Liver (tissue), 8 donors: ENCODE measurements at regions not wholly inside any gene's neighbourhood (a gene's known extent, or its start where the extent isn't known, plus 50 kb on each side); places are given as distances from the start of the nearest gene placed in this dataset.

Source experiments
- DNase-seq: peaks from one replicate; pipeline ENCODE4 v3.0.0-alpha.2; 2017; ENCODE audit warnings: low spot score
- H3K27ac ChIP-seq, 2 donors: one replicate each; pipeline ENCODE4 v1.7.0; 2013; ENCODE audit warnings: inconsistent platforms in 2 of 2, low read length in 2 of 2, control low read depth in 1 of 2, low read depth in 1 of 2, mild to moderate bottlenecking in 1 of 2
- H3K27me3 ChIP-seq, 4 donors: one replicate each; pipeline versions ENCODE4 v1.6.1 to v1.7.0; 2013; ENCODE audit warnings: low read length in 3 of 4, inconsistent platforms in 1 of 4, mild to moderate bottlenecking in 1 of 4, moderate library complexity in 1 of 4; ENCODE audit not compliant: control insufficient read depth in 4 of 4, insufficient read depth in 4 of 4
- H3K36me3 ChIP-seq, 4 donors: one replicate each; pipeline versions ENCODE4 v1.6.1 to v1.7.0; 2013; ENCODE audit warnings: low read length in 3 of 4, mild to moderate bottlenecking in 3 of 4, low read depth in 1 of 4, moderate library complexity in 1 of 4; ENCODE audit not compliant: control insufficient read depth in 4 of 4, insufficient read depth in 3 of 4
- H3K4me1 ChIP-seq, 4 donors: one replicate each; pipeline versions ENCODE4 v1.6.1 to v1.7.0; 2013; ENCODE audit warnings: low read length in 3 of 4, mild to moderate bottlenecking in 3 of 4, moderate library complexity in 1 of 4; ENCODE audit not compliant: control insufficient read depth in 4 of 4, insufficient read depth in 4 of 4
- H3K4me3 ChIP-seq, 3 donors: one replicate each; pipeline versions ENCODE4 v1.6.1 to v1.7.0; 2013; ENCODE audit warnings: low read length in 3 of 3, control low read depth in 1 of 3, low read depth in 1 of 3, mild to moderate bottlenecking in 1 of 3
- H3K9ac ChIP-seq, 2 donors: one replicate each; pipeline ENCODE4 v1.7.0; 2013; ENCODE audit warnings: low read length in 2 of 2, mild to moderate bottlenecking in 2 of 2, moderate library complexity in 2 of 2, control low read depth in 1 of 2, low read depth in 1 of 2
- H3K9me3 ChIP-seq, 4 donors: one replicate each; pipeline versions ENCODE4 v1.6.1 to v1.7.0; 2013; ENCODE audit warnings: low read length in 3 of 4; ENCODE audit not compliant: control insufficient read depth in 4 of 4
- CTCF ChIP-seq: fragments of 150-350 bp; IDR thresholded peaks from 2 replicates; pipeline ENCODE4 v1.5.1; 2017; ENCODE audit warnings: improper control_type of control experiment, low read depth, low read length; ENCODE audit not compliant: missing input control
- EGR1 ChIP-seq, 2 donors: IDR thresholded peaks; 2 replicates each; pipeline ENCODE4 v1.6.1; 2016 to 2018; ENCODE audit warnings: antibody characterized with exemption in 2 of 2, low read depth in 2 of 2
- FOXA1 ChIP-seq: IDR thresholded peaks from 2 replicates; pipeline ENCODE4 v1.6.1; 2016; ENCODE audit warnings: antibody characterized with exemption
- FOXA2 ChIP-seq: IDR thresholded peaks from 2 replicates; pipeline ENCODE4 v1.6.1; 2016; ENCODE audit warnings: antibody characterized with exemption
- GABPA ChIP-seq, 2 donors: IDR thresholded peaks in 1 of 2; conservative IDR thresholded peaks in 1 of 2; 2 replicates each; pipeline ENCODE4 v1.6.1; 2016; ENCODE audit warnings: antibody characterized with exemption in 2 of 2, mild to moderate bottlenecking in 1 of 2, moderate library complexity in 1 of 2
- HNF4A ChIP-seq, 2 donors: conservative IDR thresholded peaks; 2 replicates each; pipeline ENCODE4 v1.6.1; 2016; ENCODE audit warnings: antibody characterized with exemption in 2 of 2, mild to moderate bottlenecking in 2 of 2
- HNF4G ChIP-seq: IDR thresholded peaks from 2 replicates; pipeline ENCODE4 v1.6.1; 2016; ENCODE audit warnings: antibody characterized with exemption
- JUND ChIP-seq, 2 donors: IDR thresholded peaks; 2 replicates each; pipeline ENCODE4 v1.6.1; 2016; ENCODE audit warnings: antibody characterized with exemption in 2 of 2
- MAX ChIP-seq: IDR thresholded peaks from 2 replicates; pipeline ENCODE4 v1.6.1; 2016; ENCODE audit warnings: antibody characterized with exemption
- NR2F2 ChIP-seq: IDR thresholded peaks from 2 replicates; pipeline ENCODE4 v1.6.1; 2016; ENCODE audit warnings: antibody characterized with exemption
- RAD21 ChIP-seq, 2 donors: IDR thresholded peaks; 2 replicates each; pipeline ENCODE4 v1.6.1; 2016; ENCODE audit warnings: antibody characterized with exemption in 2 of 2, mild to moderate bottlenecking in 2 of 2
- RXRA ChIP-seq, 2 donors: IDR thresholded peaks; 2 replicates each; pipeline ENCODE4 v1.6.1; 2017 to 2018; ENCODE audit warnings: antibody characterized with exemption in 2 of 2, mild to moderate bottlenecking in 1 of 2
- SP1 ChIP-seq: IDR thresholded peaks from 2 replicates; pipeline ENCODE4 v1.6.1; 2018; ENCODE audit warnings: antibody characterized with exemption, mild to moderate bottlenecking
- TAF1 ChIP-seq: conservative IDR thresholded peaks from 2 replicates; pipeline ENCODE4 v1.6.1; 2016; ENCODE audit warnings: antibody characterized with exemption, mild to moderate bottlenecking
- YY1 ChIP-seq: IDR thresholded peaks from 2 replicates; pipeline ENCODE4 v1.6.1; 2016; ENCODE audit warnings: antibody characterized with exemption, mild to moderate bottlenecking
- WGBS: extraction: QIAGEN DNeasy Blood & Tissue Kit; methylation state at CpG from one replicate; pipeline ENCODE4 v1.1.7; 2013; 5-methylcytosine and 5-hydroxymethylcytosine counted together
- TF ChIP-seq, protein P1 (sequence below): IDR thresholded peaks from 2 replicates; pipeline ENCODE4 v1.6.1; 2016; ENCODE audit warnings: antibody characterized with exemption
- TF ChIP-seq, protein P2 (sequence below): IDR thresholded peaks from 2 replicates; pipeline ENCODE4 v1.6.1; 2016; ENCODE audit warnings: antibody characterized with exemption, mild to moderate bottlenecking
- TF ChIP-seq, protein P3 (sequence below): IDR thresholded peaks from 2 replicates; pipeline ENCODE4 v1.6.1; 2016; ENCODE audit warnings: antibody characterized with exemption
- donor health status: healthy.
- donor health status: healthy.
- donor health status: healthy.
- donor health status: healthy.
- donor health status: healthy.

GRCh38 chr4:147025042-147025441 lies 79.4 kb upstream of the TTC29 start:
- Histone ChIP-seq H3K9me3 (no peaks in the 10 kb centered on the region), H3K4me3 (no peak overlapping the region), H3K36me3 (no peaks in the 10 kb centered on the region), H3K27me3 (peaks cover 0 to 4% (median 0%) of the 10 kb centered on the region in 4 donors), H3K4me1 (no peaks in the 10 kb centered on the region), H3K27ac (no peak overlapping the region), H3K9ac (no peak overlapping the region)
- no peak for DNase-seq
- WGBS, result 87% methylated on average over 2 of the region's 2 CpGs
- TF ChIP-seq, protein P1, sequence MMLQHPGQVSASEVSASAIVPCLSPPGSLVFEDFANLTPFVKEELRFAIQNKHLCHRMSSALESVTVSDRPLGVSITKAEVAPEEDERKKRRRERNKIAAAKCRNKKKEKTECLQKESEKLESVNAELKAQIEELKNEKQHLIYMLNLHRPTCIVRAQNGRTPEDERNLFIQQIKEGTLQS, result no peak
- TF ChIP-seq, protein P2, sequence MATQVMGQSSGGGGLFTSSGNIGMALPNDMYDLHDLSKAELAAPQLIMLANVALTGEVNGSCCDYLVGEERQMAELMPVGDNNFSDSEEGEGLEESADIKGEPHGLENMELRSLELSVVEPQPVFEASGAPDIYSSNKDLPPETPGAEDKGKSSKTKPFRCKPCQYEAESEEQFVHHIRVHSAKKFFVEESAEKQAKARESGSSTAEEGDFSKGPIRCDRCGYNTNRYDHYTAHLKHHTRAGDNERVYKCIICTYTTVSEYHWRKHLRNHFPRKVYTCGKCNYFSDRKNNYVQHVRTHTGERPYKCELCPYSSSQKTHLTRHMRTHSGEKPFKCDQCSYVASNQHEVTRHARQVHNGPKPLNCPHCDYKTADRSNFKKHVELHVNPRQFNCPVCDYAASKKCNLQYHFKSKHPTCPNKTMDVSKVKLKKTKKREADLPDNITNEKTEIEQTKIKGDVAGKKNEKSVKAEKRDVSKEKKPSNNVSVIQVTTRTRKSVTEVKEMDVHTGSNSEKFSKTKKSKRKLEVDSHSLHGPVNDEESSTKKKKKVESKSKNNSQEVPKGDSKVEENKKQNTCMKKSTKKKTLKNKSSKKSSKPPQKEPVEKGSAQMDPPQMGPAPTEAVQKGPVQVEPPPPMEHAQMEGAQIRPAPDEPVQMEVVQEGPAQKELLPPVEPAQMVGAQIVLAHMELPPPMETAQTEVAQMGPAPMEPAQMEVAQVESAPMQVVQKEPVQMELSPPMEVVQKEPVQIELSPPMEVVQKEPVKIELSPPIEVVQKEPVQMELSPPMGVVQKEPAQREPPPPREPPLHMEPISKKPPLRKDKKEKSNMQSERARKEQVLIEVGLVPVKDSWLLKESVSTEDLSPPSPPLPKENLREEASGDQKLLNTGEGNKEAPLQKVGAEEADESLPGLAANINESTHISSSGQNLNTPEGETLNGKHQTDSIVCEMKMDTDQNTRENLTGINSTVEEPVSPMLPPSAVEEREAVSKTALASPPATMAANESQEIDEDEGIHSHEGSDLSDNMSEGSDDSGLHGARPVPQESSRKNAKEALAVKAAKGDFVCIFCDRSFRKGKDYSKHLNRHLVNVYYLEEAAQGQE, result no peak
- TF ChIP-seq FOXA2 (no peak), GABPA (IDR thresholded peaks at IDR 0.05 in 1 of 2, conservative IDR thresholded peaks at IDR 0.05 in 1 of 2) (no peak), CTCF (no peak), JUND (IDR thresholded peaks at IDR 0.05) (no peak), TAF1 (no peak), SP1 (no peak), HNF4G (no peak), MAX (no peak), HNF4A (conservative IDR thresholded peaks at IDR 0.05) (no peak), RAD21 (IDR thresholded peaks at IDR 0.05) (no peak), YY1 (no peak), FOXA1 (no peak), EGR1 (IDR thresholded peaks at IDR 0.05; ENCODE audit: low read depth in 2 of 2) (no peak), NR2F2 (no peak), RXRA (IDR thresholded peaks at IDR 0.05) (no peak)
- TF ChIP-seq, protein P3, sequence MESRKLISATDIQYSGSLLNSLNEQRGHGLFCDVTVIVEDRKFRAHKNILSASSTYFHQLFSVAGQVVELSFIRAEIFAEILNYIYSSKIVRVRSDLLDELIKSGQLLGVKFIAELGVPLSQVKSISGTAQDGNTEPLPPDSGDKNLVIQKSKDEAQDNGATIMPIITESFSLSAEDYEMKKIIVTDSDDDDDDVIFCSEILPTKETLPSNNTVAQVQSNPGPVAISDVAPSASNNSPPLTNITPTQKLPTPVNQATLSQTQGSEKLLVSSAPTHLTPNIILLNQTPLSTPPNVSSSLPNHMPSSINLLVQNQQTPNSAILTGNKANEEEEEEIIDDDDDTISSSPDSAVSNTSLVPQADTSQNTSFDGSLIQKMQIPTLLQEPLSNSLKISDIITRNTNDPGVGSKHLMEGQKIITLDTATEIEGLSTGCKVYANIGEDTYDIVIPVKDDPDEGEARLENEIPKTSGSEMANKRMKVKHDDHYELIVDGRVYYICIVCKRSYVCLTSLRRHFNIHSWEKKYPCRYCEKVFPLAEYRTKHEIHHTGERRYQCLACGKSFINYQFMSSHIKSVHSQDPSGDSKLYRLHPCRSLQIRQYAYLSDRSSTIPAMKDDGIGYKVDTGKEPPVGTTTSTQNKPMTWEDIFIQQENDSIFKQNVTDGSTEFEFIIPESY, result no peak

DNA sequence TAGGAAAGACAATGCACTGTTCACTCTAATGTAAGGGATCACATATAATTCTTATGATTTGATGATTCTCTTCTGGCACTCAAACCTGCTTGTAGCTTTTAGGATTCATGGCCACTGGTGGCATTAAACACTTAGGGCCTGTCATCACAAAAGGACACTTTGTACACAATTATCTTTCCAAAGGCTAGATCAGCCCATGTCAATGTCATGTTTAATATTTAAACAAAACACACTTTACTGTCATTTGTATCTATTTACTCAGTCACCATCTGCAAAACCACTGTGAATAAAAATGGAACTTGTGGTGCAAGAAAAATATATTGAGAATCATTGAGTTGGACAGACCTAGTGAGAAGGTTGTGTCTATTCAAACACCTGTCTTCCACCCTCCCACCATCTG lies 83.6 kb upstream of the TTC29 start:
- no peaks in the 10 kb centered on the region for H3K9me3 ChIP-seq
- H3K27ac ChIP-seq, result no peak overlapping the region
- H3K27me3 ChIP-seq, result peaks cover 0 to 4% (median 0%) of the 10 kb centered on the region in 4 donors
- no peak for DNase-seq
- H3K9ac ChIP-seq, result no peak overlapping the region
- no peaks in the 10 kb centered on the region for H3K36me3 ChIP-seq
- H3K4me1 ChIP-seq, result no peaks in the 10 kb centered on the region
- H3K4me3 ChIP-seq, result no peak overlapping the region
- no peak for TF ChIP-seq MAX
- TF ChIP-seq RAD21 (IDR thresholded peaks at IDR 0.05), result no peak
- no peak for TF ChIP-seq YY1
- TF ChIP-seq RXRA (IDR thresholded peaks at IDR 0.05), result no peak
- no peak for TF ChIP-seq HNF4A (conservative IDR thresholded peaks at IDR 0.05)
- no peak for TF ChIP-seq TAF1
- TF ChIP-seq HNF4G, result no peak
- no peak for TF ChIP-seq SP1
- TF ChIP-seq GABPA (IDR thresholded peaks at IDR 0.05 in 1 of 2, conservative IDR thresholded peaks at IDR 0.05 in 1 of 2), result no peak
- TF ChIP-seq EGR1 (IDR thresholded peaks at IDR 0.05; ENCODE audit: low read depth in 2 of 2), result no peak
- no peak for TF ChIP-seq NR2F2
- TF ChIP-seq, protein P1, result no peak
- TF ChIP-seq CTCF, result no peak
- TF ChIP-seq, protein P3, result no peak
- TF ChIP-seq JUND (IDR thresholded peaks at IDR 0.05), result no peak
